NCI-H345 treated with DMSO at 0.1 percent for 48 hours (cell line): ENCODE measurements at regions not wholly inside any gene's neighbourhood (a gene's known extent, or its start where the extent isn't known, plus 50 kb on each side); places are given as distances from the start of the nearest gene placed in this dataset.

Experiments
- DNase-seq: peaks from one replicate; lab custom pipeline; 2025; ENCODE audit not compliant: unreplicated experiment; lab: John Stamatoyannopoulos, UW

GRCh38 chr3:77967621-77968020 lies 927.7 kb downstream of the ROBO2 start:
- DNase-seq: no peak

GRCh38 chr3:77976079-77976478 lies 936.2 kb downstream of the ROBO2 start:
- no peak for DNase-seq

DNA sequence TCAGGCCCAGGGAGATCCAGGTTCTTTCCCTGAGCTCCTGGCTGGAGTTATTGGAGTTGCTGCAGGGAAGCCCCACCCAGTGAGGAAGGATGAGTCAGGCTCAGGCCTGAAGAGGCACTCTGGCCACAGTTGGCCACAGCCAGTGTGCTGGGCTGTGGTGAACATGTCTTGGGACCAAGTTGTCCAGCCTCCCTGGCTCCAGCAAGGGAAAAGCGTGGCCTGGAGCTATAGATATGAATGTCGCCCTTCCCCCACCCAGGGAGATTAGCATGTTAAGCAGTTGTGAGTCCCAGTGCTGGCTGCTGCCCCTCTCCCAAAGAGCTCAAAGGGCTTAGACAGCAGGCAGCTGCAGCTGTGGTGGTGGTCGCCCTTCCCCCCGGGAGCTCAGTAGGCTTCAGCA lies 963.2 kb downstream of the ROBO2 start:
- DNase-seq: no peak

GRCh38 chr3:78004571-78004970 lies 964.7 kb downstream of the ROBO2 start:
- DNase-seq: no peak

GRCh38 chr3:78013653-78014052 lies 973.8 kb downstream of the ROBO2 start:
- no peak for DNase-seq

DNA sequence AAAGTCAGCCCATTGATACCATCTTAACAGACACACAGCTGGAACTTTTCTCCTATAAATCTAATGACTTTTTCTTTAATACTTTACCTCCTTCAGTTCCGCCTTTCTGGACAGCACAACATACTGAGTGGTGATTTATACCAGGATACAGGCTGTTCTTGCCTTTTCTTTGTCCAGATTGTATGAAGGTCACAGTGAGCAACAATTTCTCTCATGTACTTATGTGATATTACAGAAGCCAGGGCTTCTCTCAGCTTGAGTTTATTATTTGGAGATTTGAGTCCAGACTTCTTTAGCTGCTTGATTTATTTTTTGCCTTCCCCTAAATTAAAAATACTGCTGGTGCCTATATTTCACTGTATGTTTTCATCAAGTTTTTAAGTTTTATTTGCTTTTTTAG lies 976.0 kb downstream of the ROBO2 start:
- DNase-seq: no peak

DNA sequence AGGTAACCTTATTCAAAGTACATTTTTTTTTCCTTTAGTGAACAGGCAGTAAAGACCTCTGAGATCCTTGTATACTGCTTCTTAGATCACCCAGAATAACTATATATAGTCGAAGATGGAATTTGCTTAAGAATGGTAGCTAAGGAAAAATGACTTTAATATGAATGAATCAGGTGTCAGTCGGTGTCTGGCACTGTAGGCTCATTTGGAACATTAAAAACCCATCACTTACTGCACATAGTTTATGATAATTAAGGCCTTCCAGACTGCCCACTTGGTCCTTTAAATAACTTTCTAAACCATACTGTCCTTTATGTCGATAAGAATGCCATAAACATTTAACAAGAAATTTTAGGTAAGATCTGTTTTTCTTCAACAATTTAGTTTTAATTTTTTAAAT lies 981.8 kb downstream of the ROBO2 start:
- no peak for DNase-seq

- no peak for DNase-seq
These were observed 982.3 kb downstream of the ROBO2 start for GRCh38 chr3:78022232-78022631.

DNA sequence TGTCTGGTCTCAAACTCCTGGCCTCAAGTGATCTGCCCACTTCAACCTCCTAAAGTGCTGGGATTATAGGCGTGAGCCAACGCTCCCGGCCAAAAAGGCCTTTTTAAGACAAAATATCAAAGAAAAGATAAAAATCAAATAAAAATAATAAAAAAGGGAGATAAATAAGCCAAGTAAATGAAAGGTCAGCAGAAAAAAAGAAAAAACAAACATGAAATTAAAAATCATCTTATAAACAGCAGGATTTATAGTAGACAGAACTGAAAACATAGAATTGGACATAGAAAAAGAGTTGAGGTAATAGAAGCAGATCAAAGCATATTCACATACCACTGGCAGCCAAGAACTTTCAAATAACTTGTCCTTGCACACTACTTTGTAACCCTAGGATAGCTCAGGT lies 983.4 kb downstream of the ROBO2 start:
- no peak for DNase-seq

DNA sequence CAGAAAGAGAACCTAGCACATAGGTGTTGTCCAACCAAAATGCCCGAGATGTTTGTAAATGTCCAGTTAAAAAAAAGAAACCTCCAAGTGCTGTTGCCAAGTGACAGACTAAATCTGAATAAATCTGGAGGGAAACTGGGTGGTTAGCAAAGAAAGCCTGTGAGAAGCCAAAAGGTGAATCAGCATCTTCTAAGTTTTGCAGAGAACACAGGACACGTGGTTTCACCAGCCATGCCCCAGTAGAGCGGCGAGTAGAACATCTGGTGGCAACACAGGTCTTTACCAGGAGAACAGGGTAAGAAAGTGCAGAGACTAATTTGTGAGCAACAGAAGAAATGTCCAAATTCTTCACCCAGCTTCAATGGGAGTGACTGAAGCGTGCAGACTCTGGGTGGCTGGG lies 986.0 kb downstream of the ROBO2 start:
- no peak for DNase-seq

- no peak for DNase-seq
These were observed 986.5 kb downstream of the ROBO2 start for GRCh38 chr3:78026318-78026828.

DNA sequence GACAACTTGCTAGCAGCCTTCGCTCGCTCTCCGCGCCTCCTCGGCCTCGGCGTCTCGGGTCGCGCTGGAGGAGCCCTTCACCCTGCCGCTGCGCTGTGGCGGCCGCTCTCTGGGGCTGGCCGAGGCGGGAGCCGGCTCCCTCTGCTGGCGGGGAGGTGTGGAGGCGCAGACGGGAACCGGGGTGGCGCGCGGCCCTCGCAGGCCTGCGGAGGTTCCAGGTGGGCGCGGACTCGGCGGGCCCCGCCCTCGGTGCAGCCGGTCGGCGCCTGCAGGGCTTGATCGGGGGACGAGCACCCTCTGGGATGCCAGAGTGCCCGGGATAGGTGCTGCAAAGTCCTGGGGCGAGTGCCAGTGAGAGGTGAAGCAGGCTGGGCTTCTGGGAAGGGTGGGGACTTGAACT lies 989.9 kb downstream of the ROBO2 start:
- DNase-seq: no peak

GRCh38 chr3:78035131-78035641 lies 995.3 kb downstream of the ROBO2 start:
- DNase-seq: no peak

DNA sequence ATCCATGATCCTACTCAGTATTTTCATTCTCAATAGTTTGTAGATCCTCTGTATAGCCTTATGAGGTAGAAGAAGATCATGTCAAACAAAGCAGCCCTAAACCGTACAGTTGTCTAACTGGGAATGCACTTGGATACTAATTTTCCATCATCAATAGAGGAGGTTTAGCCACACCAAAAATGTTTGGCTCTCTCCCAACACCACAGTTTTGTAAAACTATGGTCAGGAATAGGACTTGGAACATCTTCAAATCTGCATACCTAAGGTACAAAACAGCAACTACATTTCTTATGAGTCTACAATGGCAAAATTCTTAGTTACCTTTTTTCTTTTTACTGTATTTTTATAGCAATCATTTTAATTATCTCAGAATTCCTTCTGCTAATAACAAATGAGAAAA lies 1001.6 kb downstream of the ROBO2 start:
- no peak for DNase-seq

DNA sequence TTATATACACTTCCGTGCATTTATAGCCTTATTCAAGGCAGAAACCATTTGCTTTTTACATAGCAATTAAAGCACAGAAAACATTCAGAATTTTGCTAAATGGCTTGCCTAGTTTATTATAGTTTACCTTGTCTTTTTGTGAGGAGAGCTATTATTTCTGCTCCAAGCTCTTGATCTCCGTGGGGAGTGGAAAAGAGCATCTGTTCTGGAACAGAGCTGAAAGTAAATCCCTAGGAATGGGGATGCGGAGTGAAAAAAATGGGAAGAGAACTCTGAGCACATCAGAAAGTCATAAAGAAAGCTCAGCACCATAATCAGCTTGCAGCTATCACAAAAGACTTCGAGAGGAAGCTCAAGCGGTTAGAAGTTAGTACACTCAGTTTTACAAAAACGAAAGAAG lies 1006.7 kb downstream of the ROBO2 start:
- no peak for DNase-seq

- no peak for DNase-seq
These were observed 1008.8 kb downstream of the ROBO2 start for GRCh38 chr3:78048698-78049097.

DNA sequence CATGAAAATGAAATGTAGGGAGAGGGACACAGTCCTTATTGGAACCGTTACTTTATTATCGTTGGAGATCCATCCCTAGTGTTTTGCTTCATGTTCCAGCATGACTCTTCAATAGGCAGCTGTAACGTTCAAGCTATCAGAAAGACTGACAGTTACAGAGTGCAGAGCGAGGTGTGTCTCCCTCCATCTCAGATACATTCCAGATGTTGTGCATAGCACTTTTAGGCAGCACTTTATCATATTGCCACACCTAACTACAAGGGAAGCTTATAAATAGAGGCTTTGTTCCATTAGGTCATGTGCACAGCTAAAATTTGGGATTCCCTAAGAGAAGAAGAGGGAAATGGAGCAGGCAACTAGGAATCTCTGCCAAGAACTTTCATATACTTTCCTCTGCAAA lies 1009.6 kb downstream of the ROBO2 start:
- DNase-seq: no peak

DNA sequence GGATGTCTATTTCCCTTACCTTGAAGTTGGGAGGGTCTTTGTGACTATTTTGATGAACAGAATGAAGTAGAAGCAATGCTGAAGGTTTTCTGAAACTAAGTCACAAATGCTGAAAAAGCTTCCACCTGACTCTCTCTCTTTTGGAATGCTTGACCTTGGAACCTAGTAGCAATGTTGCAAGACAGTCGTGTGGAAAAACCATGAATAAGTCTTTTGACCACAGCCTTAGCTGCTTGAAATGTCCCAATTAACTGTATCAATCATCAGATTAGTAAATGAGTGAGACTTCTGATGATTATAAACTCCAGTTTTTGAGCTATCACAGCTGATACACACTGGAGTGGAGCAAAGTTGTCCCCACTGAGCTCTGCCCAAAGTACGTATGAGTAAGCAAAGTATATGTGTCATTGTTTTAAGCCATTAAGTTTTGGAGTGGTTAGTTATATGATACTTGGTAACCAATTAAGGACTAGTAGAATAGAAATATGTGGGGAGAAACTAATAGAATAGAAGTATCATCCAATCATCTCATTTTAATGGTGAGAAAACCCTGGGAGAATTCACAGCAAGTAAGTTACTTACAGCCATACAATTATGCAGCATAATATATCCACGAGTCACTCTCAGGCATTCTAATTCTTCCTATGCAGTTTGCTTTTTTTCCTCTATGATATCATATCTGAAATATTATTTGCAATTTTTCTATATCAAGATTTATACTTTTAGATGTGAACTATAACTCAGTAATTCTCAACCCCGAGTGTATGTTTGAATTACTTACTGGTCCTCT lies 1010.6 kb downstream of the ROBO2 start:
- DNase-seq: no peak

- no peak for DNase-seq
These were observed 1012.8 kb downstream of the ROBO2 start for GRCh38 chr3:78052746-78053145.

DNA sequence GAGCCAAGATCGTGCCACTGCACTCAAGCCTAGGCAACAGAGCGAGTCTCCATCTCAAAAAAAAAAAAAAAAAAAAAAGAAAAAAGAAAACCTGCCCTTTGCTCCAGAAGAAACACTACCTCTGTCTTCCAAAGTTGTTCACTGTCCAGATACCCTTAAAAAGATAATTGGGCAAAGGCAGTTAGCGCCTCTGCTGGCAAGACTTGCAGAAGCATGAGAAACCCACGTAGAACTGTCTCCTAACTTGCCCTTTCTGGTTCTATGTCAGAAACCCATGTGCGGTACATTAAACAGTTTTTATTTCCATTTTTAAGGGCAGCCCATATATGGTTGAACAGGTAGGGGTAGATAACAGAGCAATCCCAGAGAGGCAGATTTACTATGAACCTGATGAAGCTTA lies 1026.4 kb downstream of the ROBO2 start:
- DNase-seq: no peak

DNA sequence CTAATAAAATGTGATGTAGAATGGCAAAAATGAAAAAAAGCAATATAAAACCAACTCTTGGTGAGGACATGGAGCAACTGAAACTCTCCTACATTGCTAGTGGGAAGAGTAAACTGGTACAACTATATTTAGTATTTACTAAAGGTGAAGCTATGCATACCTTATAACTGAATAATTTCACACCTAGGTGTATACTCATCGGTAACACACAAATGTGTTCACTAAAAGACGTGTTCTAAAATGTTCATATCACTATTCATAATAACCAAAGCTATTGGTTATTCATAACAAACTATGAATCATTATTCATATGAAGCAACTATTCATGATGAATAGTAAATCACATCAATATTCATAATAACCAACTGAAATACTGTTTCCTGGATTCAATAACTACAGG lies 1030.3 kb downstream of the ROBO2 start:
- DNase-seq: no peak

DNA sequence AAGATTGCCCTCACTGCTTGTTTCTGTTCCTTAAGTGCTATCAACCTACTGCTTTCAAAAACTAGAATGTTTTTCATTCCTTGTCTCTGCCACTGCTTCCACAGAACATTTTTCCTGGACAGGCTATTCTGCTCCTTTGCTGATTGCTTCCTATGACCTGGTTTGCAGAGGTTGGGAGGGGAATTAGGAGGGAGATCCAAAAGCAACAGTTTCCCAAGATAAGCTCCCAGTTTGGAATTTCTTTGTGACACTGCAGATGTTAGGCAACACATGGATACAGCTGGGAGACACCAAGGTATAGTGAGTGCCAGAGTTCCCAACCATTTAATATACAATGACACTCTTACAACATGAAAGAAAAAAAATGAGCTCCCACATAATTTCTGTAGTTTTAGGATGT lies 1036.5 kb downstream of the ROBO2 start:
- DNase-seq: no peak

- DNase-seq: no peak
These were observed 1037.3 kb downstream of the ROBO2 start for GRCh38 chr3:78077178-78077577.
